Heart left ventricle (tissue), 13 donors: ENCODE measurements at regions not wholly inside any gene's neighbourhood (a gene's known extent, or its start where the extent isn't known, plus 50 kb on each side); places are given as distances from the start of the nearest gene placed in this dataset.

Experiments used
- POLR2A ChIP-seq, 2 donors: fragments of 450-650 bp; IDR thresholded peaks; one replicate each; pipeline ENCODE4 v1.6.1; 2017; ENCODE audit warnings: antibody characterized with exemption in 2 of 2, mild to moderate bottlenecking in 2 of 2, moderate library complexity in 2 of 2
- TF ChIP-seq, protein P1 (sequence below), 12 donors: fragments of 200-600 bp; sonication (generic) in 4 of 12; IDR thresholded peaks; one replicate each; pipeline versions ENCODE4 v1.5.0 to v1.8.0; 2018 to 2022; ENCODE audit warnings: antibody characterized with exemption in 12 of 12, mild to moderate bottlenecking in 5 of 12
- donor health status: ischemic (EF 13 %, LVEDD 7.1; RV severe dilation, severe dysfunction).
- donor health status: DM: no; HTN: yes; CAD: no.
- donor health status: DM: no; HTN: no; CAD: no.
- donor health status: ischemic (EF 25% LVEDD 6.9; RV normal size, moderate dysfunction).
- donor health status: ischemic (EF 25% LVEDD 5.7; RV mildly dilated, moderate dysfunction).
- donor health status: ischemic (EF 35%, LVEDD 5.7; RV mildly dilated, moderate dysfunction).
- donor health status: nonischemic (EF 11% LVEDD 7.7; RV severe dilation, severe dysfunction).
- donor health status: DM: yes; HTN: yes; CAD: no.
- donor health status: PGD.
- donor health status: ischemic (EF 29% LVEDD 5.4; RV normal size, mild dysfunction).
- donor health status: nonischemic (EF 23%, LVEDD 6.1; RV moderate dilation, normal function).

DNA sequence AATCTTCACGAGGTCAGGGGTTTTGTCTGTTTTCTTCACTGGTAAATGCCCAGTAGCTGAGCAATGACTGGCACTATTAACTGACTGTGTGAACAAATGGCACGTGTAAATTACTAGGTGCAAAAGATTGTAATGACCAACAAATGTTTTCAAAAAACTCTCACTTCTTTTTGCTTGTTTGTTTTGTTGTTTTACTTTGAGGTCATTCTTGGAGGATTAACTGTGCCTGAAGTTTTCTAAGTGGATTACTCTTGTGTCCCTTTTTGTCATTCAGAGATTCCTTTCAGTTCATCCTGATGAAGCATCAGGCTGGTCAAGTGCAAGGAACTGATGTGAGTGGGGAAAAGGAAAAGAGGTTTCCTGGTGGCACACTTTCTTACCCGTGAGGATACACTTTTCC lies 74.4 kb upstream of the PPP1R3C start:
- TF ChIP-seq, protein P1, sequence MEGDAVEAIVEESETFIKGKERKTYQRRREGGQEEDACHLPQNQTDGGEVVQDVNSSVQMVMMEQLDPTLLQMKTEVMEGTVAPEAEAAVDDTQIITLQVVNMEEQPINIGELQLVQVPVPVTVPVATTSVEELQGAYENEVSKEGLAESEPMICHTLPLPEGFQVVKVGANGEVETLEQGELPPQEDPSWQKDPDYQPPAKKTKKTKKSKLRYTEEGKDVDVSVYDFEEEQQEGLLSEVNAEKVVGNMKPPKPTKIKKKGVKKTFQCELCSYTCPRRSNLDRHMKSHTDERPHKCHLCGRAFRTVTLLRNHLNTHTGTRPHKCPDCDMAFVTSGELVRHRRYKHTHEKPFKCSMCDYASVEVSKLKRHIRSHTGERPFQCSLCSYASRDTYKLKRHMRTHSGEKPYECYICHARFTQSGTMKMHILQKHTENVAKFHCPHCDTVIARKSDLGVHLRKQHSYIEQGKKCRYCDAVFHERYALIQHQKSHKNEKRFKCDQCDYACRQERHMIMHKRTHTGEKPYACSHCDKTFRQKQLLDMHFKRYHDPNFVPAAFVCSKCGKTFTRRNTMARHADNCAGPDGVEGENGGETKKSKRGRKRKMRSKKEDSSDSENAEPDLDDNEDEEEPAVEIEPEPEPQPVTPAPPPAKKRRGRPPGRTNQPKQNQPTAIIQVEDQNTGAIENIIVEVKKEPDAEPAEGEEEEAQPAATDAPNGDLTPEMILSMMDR (IDR thresholded peaks at IDR 0.05): no peak
- TF ChIP-seq POLR2A (IDR thresholded peaks at IDR 0.05): no peak
